HEK293 (cell line): ENCODE measurements at regions not wholly inside any gene's neighbourhood (a gene's known extent, or its start where the extent isn't known, plus 50 kb on each side); places are given as distances from the start of the nearest gene placed in this dataset.

Experiments
- CTCF ChIA-PET: fragments of 350-600 bp; formaldehyde crosslinking; extraction: SDS; loops from one replicate; lab custom pipeline; 2021; ENCODE audit warnings: antibody characterized with exemption; lab: Yijun Ruan, JAX
- POLR2A ChIA-PET: fragments of 300-600 bp; formaldehyde crosslinking; extraction: SDS; loops from one replicate; lab custom pipeline; 2020; ENCODE audit warnings: antibody characterized with exemption, inconsistent platforms; lab: Yijun Ruan, JAX
- H3K27ac ChIP-seq: fragments of 200-500 bp; sonication (Bioruptor generic); 2 replicates; pipeline ENCODE4 v1.5.1; 2014; ENCODE audit warnings: low read depth, low read length, control low read depth, inconsistent platforms; ENCODE audit errors: extremely low read depth
- H3K36me3 ChIP-seq, 2 experiments: fragments of 200-500 bp in 1 of 2; sonication (Bioruptor generic) in 1 of 2; 1 replicate in 1 of 2; 2 replicates in 1 of 2; pipeline ENCODE4 v1.5.1; 2014 to 2017; ENCODE audit warnings: inconsistent platforms in 2 of 2, low read length in 2 of 2; ENCODE audit not compliant: control insufficient read depth in 2 of 2, insufficient read depth in 1 of 2
- H3K4me1 ChIP-seq: fragments of 200-500 bp; sonication (Bioruptor generic); 2 replicates; pipeline ENCODE4 v1.5.1; 2014; ENCODE audit warnings: mild to moderate bottlenecking, low read length, inconsistent platforms; ENCODE audit not compliant: control insufficient read depth, insufficient read depth
- H3K4me3 ChIP-seq: 2 replicates; pipeline ENCODE4 v1.5.1; 2011; ENCODE audit warnings: low read depth, mild to moderate bottlenecking, control low read depth, low read length, moderate library complexity
- H3K9me3 ChIP-seq: fragments of 200-500 bp; sonication (Bioruptor generic); 2 replicates; pipeline ENCODE4 v1.5.1; 2014; ENCODE audit warnings: low read depth, low read length, inconsistent platforms; ENCODE audit not compliant: control insufficient read depth, insufficient read depth
- HIC1 ChIP-seq: fragments of 450-650 bp; formaldehyde crosslinking; IDR thresholded peaks from 2 replicates; pipeline ENCODE4 v1.5.1; 2016; ENCODE audit warnings: missing biosample characterization, missing genetic modification characterization
- HOXA7 ChIP-seq: sonication (generic); formaldehyde crosslinking; IDR thresholded peaks from 2 replicates; pipeline ENCODE4 v1.8.1; 2022; ENCODE audit warnings: missing genetic modification reagents, borderline replicate concordance
- KLF16 ChIP-seq: fragments of 450-650 bp; formaldehyde crosslinking; IDR thresholded peaks from 2 replicates; pipeline ENCODE4 v1.5.1; 2017; ENCODE audit warnings: missing biosample characterization, missing genetic modification characterization
- PBX3 ChIP-seq: sonication (generic); formaldehyde crosslinking; IDR thresholded peaks from 2 replicates; pipeline ENCODE4 v1.8.1; 2022; ENCODE audit warnings: mild to moderate bottlenecking, moderate library complexity, missing genetic modification reagents
- PRDM10 ChIP-seq: fragments of 450-650 bp; formaldehyde crosslinking; IDR thresholded peaks from 2 replicates; pipeline ENCODE4 v1.5.1; 2016; ENCODE audit warnings: missing biosample characterization, missing genetic modification characterization
- PRDM4 ChIP-seq: fragments of 450-650 bp; formaldehyde crosslinking; IDR thresholded peaks from 2 replicates; pipeline ENCODE4 v1.5.1; 2017; ENCODE audit warnings: missing biosample characterization, missing genetic modification characterization
- ZBTB20 ChIP-seq: fragments of 450-650 bp; formaldehyde crosslinking; IDR thresholded peaks from 2 replicates; pipeline ENCODE4 v1.5.1; 2016; ENCODE audit warnings: missing biosample characterization, missing genetic modification characterization
- ZBTB6 ChIP-seq: fragments of 450-650 bp; formaldehyde crosslinking; IDR thresholded peaks from 2 replicates; pipeline ENCODE4 v1.5.1; 2017; ENCODE audit warnings: missing biosample characterization, missing genetic modification characterization
- ZBTB8A ChIP-seq: fragments of 450-650 bp; formaldehyde crosslinking; IDR thresholded peaks from 2 replicates; pipeline ENCODE4 v1.5.1; 2016; ENCODE audit warnings: missing biosample characterization, missing genetic modification characterization
- ZFP69B ChIP-seq: fragments of 450-650 bp; formaldehyde crosslinking; IDR thresholded peaks from 2 replicates; pipeline ENCODE4 v1.5.1; 2016; ENCODE audit warnings: missing biosample characterization, missing genetic modification characterization
- ZNF132 ChIP-seq: fragments of 450-650 bp; formaldehyde crosslinking; IDR thresholded peaks from 2 replicates; pipeline ENCODE4 v1.5.1; 2017; ENCODE audit warnings: missing biosample characterization, missing genetic modification characterization, borderline replicate concordance
- ZNF311 ChIP-seq: fragments of 450-650 bp; formaldehyde crosslinking; IDR thresholded peaks from 2 replicates; pipeline ENCODE4 v1.5.1; 2017; ENCODE audit warnings: missing biosample characterization, missing genetic modification characterization, borderline replicate concordance
- ZNF350 ChIP-seq: fragments of 450-650 bp; formaldehyde crosslinking; IDR thresholded peaks from 2 replicates; pipeline ENCODE4 v1.5.0; 2017; ENCODE audit warnings: missing biosample characterization, mild to moderate bottlenecking, missing genetic modification characterization
- ZNF585B ChIP-seq: fragments of 450-650 bp; formaldehyde crosslinking; IDR thresholded peaks from 2 replicates; pipeline ENCODE4 v1.5.1; 2016; ENCODE audit warnings: missing biosample characterization, missing genetic modification characterization
- ZNF626 ChIP-seq: fragments of 450-650 bp; sonication (Bioruptor Pico); formaldehyde crosslinking; IDR thresholded peaks from 2 replicates; pipeline ENCODE4 v1.5.1; 2018; ENCODE audit warnings: missing biosample characterization, missing genetic modification characterization, inconsistent platforms
- ZNF639 ChIP-seq: fragments of 450-650 bp; formaldehyde crosslinking; IDR thresholded peaks from 2 replicates; pipeline ENCODE4 v1.5.1; 2016; ENCODE audit warnings: missing biosample characterization, missing genetic modification characterization
- ZNF791 ChIP-seq: fragments of 450-650 bp; formaldehyde crosslinking; IDR thresholded peaks from 2 replicates; pipeline ENCODE4 v1.5.1; 2016; ENCODE audit warnings: missing biosample characterization, missing genetic modification characterization
- ZSCAN18 ChIP-seq: fragments of 450-650 bp; formaldehyde crosslinking; IDR thresholded peaks from 2 replicates; pipeline ENCODE4 v1.5.1; 2016; ENCODE audit warnings: missing biosample characterization, missing genetic modification characterization
- ZSCAN5A ChIP-seq: fragments of 450-650 bp; formaldehyde crosslinking; IDR thresholded peaks from 2 replicates; pipeline ENCODE4 v1.5.1; 2016; ENCODE audit warnings: missing biosample characterization, missing genetic modification characterization

GRCh38 chr9:73014011-73014410, 61.2 kb upstream of the ALDH1A1 start:
- Histone ChIP-seq H3K36me3 (no peaks in the 10 kb centered on the region), H3K9me3 (no peaks in the 10 kb centered on the region), H3K4me1 (no peaks in the 10 kb centered on the region), H3K4me3 (no peak overlapping the region), H3K27ac (no peak overlapping the region)
- ChIA-PET CTCF (interaction anchor here (0.5 to 1.7 kb wide), 8 partner anchors 9 to 167 kb away, joined by 3 to 12 read pairs (median 4); no protein-coding TSS in a partner anchor), POLR2A (no interaction called here)
- TF ChIP-seq ZBTB20 (tag by site-specific recombination), result no peak
- TF ChIP-seq HOXA7 (CRISPR knock-in tag), result no peak
- TF ChIP-seq ZNF311 (tag by site-specific recombination), result no peak
- no peak for TF ChIP-seq ZFP69B
- TF ChIP-seq, all 188 proteins: peak for 0

- POLR2A ChIA-PET, result no interaction called here
- H3K27ac ChIP-seq, result no peak overlapping the region
- TF ChIP-seq ZNF350 (tag by site-specific recombination) (no peak), ZNF639 (tag by site-specific recombination) (no peak), ZSCAN18 (tag by site-specific recombination) (no peak), PRDM10 (tag by site-specific recombination) (no peak), ZSCAN5A (tag by site-specific recombination) (no peak), ZNF626 (tag by site-specific recombination) (no peak), KLF16 (tag by site-specific recombination) (no peak), ZBTB8A (tag by site-specific recombination) (no peak), ZBTB6 (tag by site-specific recombination) (no peak), PRDM4 (tag by site-specific recombination) (no peak), PBX3 (CRISPR knock-in tag) (no peak), ZNF791 (tag by site-specific recombination) (no peak), ZNF132 (tag by site-specific recombination) (no peak), HIC1 (no peak), ZNF585B (no peak)
Observed at GRCh38 chr9:73011956-73012355, 59.1 kb upstream of the ALDH1A1 start.

More at GRCh38 chr9:73011956-73012355, 59.1 kb upstream of the ALDH1A1 start:
- no peaks in the 10 kb centered on the region for H3K9me3 ChIP-seq
- no peak overlapping the region for H3K4me3 ChIP-seq
- no peaks in the 10 kb centered on the region for H3K4me1 ChIP-seq
- H3K36me3 ChIP-seq, result no peaks in the 10 kb centered on the region
- CTCF ChIA-PET, result no interaction called here
